ENCODE measurements at regions not wholly inside any gene's neighbourhood (a gene's known extent, or its start where the extent isn't known, plus 50 kb on each side); places are given as distances from the start of the nearest gene placed in this dataset.

DNA sequence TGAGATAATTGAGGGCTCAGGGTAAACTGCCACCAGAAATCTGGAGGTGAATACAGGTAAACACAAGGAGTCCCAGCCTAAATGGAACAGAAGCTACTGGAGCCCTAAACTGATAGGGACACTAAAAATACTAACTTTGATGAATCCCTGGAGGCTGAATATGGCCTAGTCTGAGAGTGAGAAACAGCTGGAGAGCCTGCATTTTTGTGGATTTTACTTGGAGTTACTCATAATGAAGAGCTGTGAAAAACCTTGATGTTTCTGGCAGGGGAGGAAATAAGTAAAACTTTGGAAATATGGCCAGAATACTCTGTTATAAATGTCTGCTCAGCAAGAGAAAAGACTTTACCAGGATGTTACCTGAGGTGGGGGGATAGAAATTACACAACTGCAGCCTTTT, 164.4 kb downstream of the LIPI start:
- Histone ChIP-seq H3K4me2 (ENCODE audit: low read depth, low read length) (no peak overlapping the region), H3K4me3 (replicated peaks in 1 of 3; ENCODE audit: insufficient read depth in 1 of 3, low read depth in 2 of 3, low read length in 3 of 3) (no peak overlapping the region), H3K9ac (ENCODE audit: insufficient read depth, low read depth, low read length) (no peak overlapping the region), H4K20me1 (ENCODE audit: insufficient read depth, low read length) (no peaks in the 10 kb centered on the region), H3K79me2 (ENCODE audit: insufficient read depth, low read length) (no peaks in the 10 kb centered on the region), H3K36me3 (replicated peaks in 1 of 2; ENCODE audit: control insufficient read depth in 1 of 2, insufficient read depth in 2 of 2, low read length in 2 of 2) (no peaks in the 10 kb centered on the region), H3K4me1 (ENCODE audit: insufficient read depth, low read length) (no peaks in the 10 kb centered on the region), H2AFZ (ENCODE audit: low read length) (no peak overlapping the region), H3K27me3 (ENCODE audit: control insufficient read depth in 1 of 2, insufficient read depth in 2 of 2, low read length in 2 of 2) (no peaks in the 10 kb centered on the region), H3K27ac (ENCODE audit: extremely low read length, insufficient read depth, low read length) (no peak overlapping the region), H3K9me3 (ENCODE audit: low read length) (no peaks in the 10 kb centered on the region)
- no TSS peak for BruUV-seq (replicated peaks)
- no peak for FAIRE-seq
- ATAC-seq, result no peak
- ChIA-PET POLR2A (no interaction called here), CTCF (ENCODE audit: low intra/inter-chr PET ratio, low total read pairs) (no interaction called here)
- DNase-seq (ENCODE audit: low spot score), result no peak
- in situ Hi-C loops (cut with HindIII; ENCODE audit: extremely low pct_ligation_motif_present, low pct_unique_long_range_greater_than_20kb) (no loop called here), intact Hi-C loops (cut with micrococcal nuclease; ENCODE audit: unreplicated experiment) (no loop called here)
- TF ChIP-seq IRF1 (CRISPR knock-in tag; IDR thresholded peaks at IDR 0.05; ENCODE audit: low read depth) (no peak), GMEB1 (CRISPR knock-in tag; IDR thresholded peaks at IDR 0.05; ENCODE audit: borderline replicate concordance) (no peak), ARID2 (CRISPR knock-in tag; IDR thresholded peaks at IDR 0.05; ENCODE audit: borderline replicate concordance) (no peak), RFXANK (CRISPR knock-in tag; IDR thresholded peaks at IDR 0.05) (no peak), ATF6 (CRISPR knock-in tag; conservative IDR thresholded peaks at IDR 0.05) (no peak), EHMT2 (IDR thresholded peaks at IDR 0.05; ENCODE audit: borderline replicate concordance, low read depth, low read length) (no peak), ZIK1 (CRISPR knock-in tag; IDR thresholded peaks at IDR 0.05; ENCODE audit: borderline replicate concordance, low read depth) (no peak), ZFP36L2 (CRISPR knock-in tag; IDR thresholded peaks at IDR 0.05) (no peak), CHD2 (IDR thresholded peaks at IDR 0.05; ENCODE audit: low read depth, low read length) (no peak), PREB (CRISPR knock-in tag; IDR thresholded peaks at IDR 0.05) (no peak)
